H9 (cell line): ENCODE measurements at regions not wholly inside any gene's neighbourhood (a gene's known extent, or its start where the extent isn't known, plus 50 kb on each side); places are given as distances from the start of the nearest gene placed in this dataset.

Experiments used
- DNase-seq: peaks from one replicate; pipeline ENCODE4 v3.0.0-alpha.2; 2017
- H2AFZ ChIP-seq: one replicate; pipeline ENCODE4 v1.6.1; 2013; ENCODE audit warnings: mild to moderate bottlenecking, low read length, control low read depth, moderate library complexity
- H2AK5ac ChIP-seq: 2 replicates; pipeline ENCODE4 v1.6.1; 2013; ENCODE audit warnings: low read length, control low read depth, mixed read lengths; ENCODE audit not compliant: insufficient read length
- H2BK120ac ChIP-seq: one replicate; pipeline ENCODE4 v1.6.1; 2013; ENCODE audit warnings: low read depth, mild to moderate bottlenecking, low read length, control low read depth, inconsistent platforms; ENCODE audit not compliant: poor library complexity, severe bottlenecking
- H2BK12ac ChIP-seq: 2 replicates; pipeline ENCODE4 v1.6.1; 2013; ENCODE audit warnings: low read length, control low read depth, mixed read lengths, low read depth; ENCODE audit not compliant: insufficient read length
- H2BK15ac ChIP-seq: 2 replicates; pipeline ENCODE4 v1.6.1; 2013; ENCODE audit warnings: low read depth, low read length, control low read depth
- H2BK20ac ChIP-seq: one replicate; pipeline ENCODE4 v1.6.1; 2013; ENCODE audit warnings: low read depth, mild to moderate bottlenecking, low read length, control low read depth, inconsistent platforms; ENCODE audit not compliant: poor library complexity, severe bottlenecking
- H2BK5ac ChIP-seq: 2 replicates; pipeline ENCODE4 v1.6.1; 2013; ENCODE audit warnings: low read length, control low read depth, mixed read lengths; ENCODE audit not compliant: insufficient read length
- H3K14ac ChIP-seq: 2 replicates; pipeline ENCODE4 v1.6.1; 2013; ENCODE audit warnings: low read length, control low read depth; ENCODE audit not compliant: insufficient read depth
- H3K18ac ChIP-seq: 2 replicates; pipeline ENCODE4 v1.6.1; 2013; ENCODE audit warnings: low read depth, mild to moderate bottlenecking, mixed read lengths, low read length, control low read depth; ENCODE audit not compliant: insufficient read length
- H3K23ac ChIP-seq: 2 replicates; pipeline ENCODE4 v1.6.1; 2013; ENCODE audit warnings: low read length, control low read depth, mixed read lengths, low read depth; ENCODE audit not compliant: insufficient read length
- H3K23me2 ChIP-seq: 2 replicates; pipeline ENCODE4 v1.6.1; 2013; ENCODE audit warnings: low read depth, mild to moderate bottlenecking, mixed read lengths, low read length, control low read depth; ENCODE audit not compliant: insufficient read length, poor library complexity, severe bottlenecking
- H3K27ac ChIP-seq: 2 replicates; pipeline ENCODE4 v1.5.1; 2013; ENCODE audit warnings: low read length, control low read depth, mixed read lengths, low read depth; ENCODE audit not compliant: insufficient read length
- H3K27me3 ChIP-seq: 2 replicates; pipeline ENCODE4 v1.6.1; 2013; ENCODE audit warnings: low read length, control low read depth, inconsistent platforms; ENCODE audit not compliant: insufficient read depth
- H3K4ac ChIP-seq: 2 replicates; pipeline ENCODE4 v1.6.1; 2013; ENCODE audit warnings: low read depth, mild to moderate bottlenecking, control low read depth, inconsistent platforms, low read length, moderate library complexity
- H3K4me1 ChIP-seq: 2 replicates; pipeline ENCODE4 v1.6.1; 2013; ENCODE audit warnings: low read length, control low read depth, inconsistent platforms; ENCODE audit not compliant: insufficient read depth
- H3K4me2 ChIP-seq: 2 replicates; pipeline ENCODE4 v1.6.1; 2013; ENCODE audit warnings: low read length, control low read depth, mixed read lengths; ENCODE audit not compliant: insufficient read length, insufficient read depth
- H3K56ac ChIP-seq: 2 replicates; pipeline ENCODE4 v1.6.1; 2013; ENCODE audit warnings: low read depth, mild to moderate bottlenecking, mixed read lengths, low read length, control low read depth; ENCODE audit not compliant: insufficient read length
- H3K79me1 ChIP-seq: 2 replicates; pipeline ENCODE4 v1.6.1; 2013; ENCODE audit warnings: low read depth, mild to moderate bottlenecking, moderate library complexity, low read length, control low read depth, inconsistent platforms; ENCODE audit not compliant: insufficient read depth, poor library complexity, severe bottlenecking
- H3K79me2 ChIP-seq: 2 replicates; pipeline ENCODE4 v1.6.1; 2013; ENCODE audit warnings: low read length, control low read depth, inconsistent platforms; ENCODE audit not compliant: insufficient read depth
- H3K9ac ChIP-seq: 2 replicates; pipeline ENCODE4 v1.6.1; 2013; ENCODE audit warnings: low read length, control low read depth, mixed read lengths; ENCODE audit not compliant: insufficient read length; ENCODE audit errors: extremely low read depth
- H3K9me3 ChIP-seq: one replicate; pipeline ENCODE4 v1.6.1; 2013; ENCODE audit warnings: low read depth, low read length, inconsistent platforms; ENCODE audit not compliant: control insufficient read depth
- H3T11ph ChIP-seq: one replicate; pipeline ENCODE4 v1.6.1; 2013; ENCODE audit warnings: mild to moderate bottlenecking, low read length, control low read depth, inconsistent platforms
- H4K20me1 ChIP-seq: one replicate; pipeline ENCODE4 v1.6.1; 2013; ENCODE audit not compliant: control insufficient read depth, insufficient read length, insufficient read depth
- H4K5ac ChIP-seq: 2 replicates; pipeline ENCODE4 v1.6.1; 2013; ENCODE audit warnings: low read depth, mild to moderate bottlenecking, mixed read lengths, low read length, control low read depth; ENCODE audit not compliant: insufficient read length
- H4K8ac ChIP-seq: replicated peaks from 2 replicates; pipeline ENCODE4 v1.6.1; 2013; ENCODE audit warnings: low read length, control low read depth, mixed read lengths, low read depth; ENCODE audit not compliant: insufficient read length
- H4K91ac ChIP-seq: 2 replicates; pipeline ENCODE4 v1.6.1; 2013; ENCODE audit warnings: low read depth, mild to moderate bottlenecking, moderate library complexity, mixed read lengths, low read length, control low read depth; ENCODE audit not compliant: insufficient read length
- H3K27ac Mint-ChIP-seq, 3 experiments: 2 replicates in 2 of 3; 3 replicates in 1 of 3; pipeline ENCODE4 v1.8.0; 2020 to 2021; ENCODE audit warnings: mixed read lengths in 3 of 3, mild to moderate bottlenecking in 1 of 3, moderate library complexity in 1 of 3
- H3K27me3 Mint-ChIP-seq: 2 replicates; pipeline ENCODE4 v1.8.0; 2021; ENCODE audit warnings: low read depth, mild to moderate bottlenecking, moderate library complexity, mixed read lengths
- H3K36me3 Mint-ChIP-seq, 3 experiments: 2 replicates in 2 of 3; 3 replicates in 1 of 3; pipeline ENCODE4 v1.8.0; 2020 to 2021; ENCODE audit warnings: low read depth in 3 of 3, mixed read lengths in 3 of 3; ENCODE audit not compliant: insufficient read depth in 1 of 3
- H3K4me1 Mint-ChIP-seq, 2 experiments: 2 replicates each; pipeline ENCODE4 v1.8.0; 2020; ENCODE audit warnings: mixed read lengths in 2 of 2
- H3K4me3 Mint-ChIP-seq, 2 experiments: 2 replicates in 1 of 2; 3 replicates in 1 of 2; pipeline ENCODE4 v1.8.0; 2020 to 2021; ENCODE audit warnings: mild to moderate bottlenecking in 2 of 2, mixed read lengths in 2 of 2, moderate library complexity in 1 of 2
- H3K9me3 Mint-ChIP-seq, 2 experiments: 2 replicates in 1 of 2; 3 replicates in 1 of 2; pipeline ENCODE4 v1.8.0; 2020; ENCODE audit warnings: mild to moderate bottlenecking in 2 of 2, mixed read lengths in 2 of 2, moderate library complexity in 1 of 2
- WGBS: extraction: QIAGEN DNeasy Blood & Tissue Kit; methylation state at CpG from one replicate; pipeline ENCODE4 v1.1.7; 2013; ENCODE audit warnings: missing lambda C conversion rate, low lambda C conversion rate, mixed read lengths; ENCODE audit not compliant: insufficient read length; ENCODE audit errors: extremely low coverage; 5-methylcytosine and 5-hydroxymethylcytosine counted together
- TF ChIP-seq, protein P1 (sequence below): fragments of 200-600 bp; sonication (generic); conservative IDR thresholded peaks from 3 replicates; pipeline ENCODE4 v1.8.0; 2021; ENCODE audit warnings: antibody characterized with exemption, mild to moderate bottlenecking

DNA sequence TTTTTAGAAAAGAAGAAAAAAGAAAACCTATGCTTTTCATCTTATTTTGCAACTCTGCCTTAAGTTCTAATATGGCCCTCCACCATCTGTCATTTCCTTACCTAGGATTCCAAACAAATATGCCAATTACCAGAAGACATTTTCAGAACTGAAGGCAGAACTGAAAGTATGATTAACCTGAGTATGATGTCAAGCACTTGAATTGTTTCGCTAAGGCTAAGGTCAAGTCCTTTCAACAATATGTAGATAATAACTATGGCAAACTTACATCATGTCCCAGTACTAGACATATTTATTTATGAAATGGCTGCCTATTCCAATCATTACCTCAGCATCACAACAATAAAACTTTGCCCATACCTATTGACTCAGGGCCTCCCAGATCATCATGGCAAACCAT lies 91.0 kb downstream of the OR13H1 start:
- H3K27me3 Mint-ChIP-seq, result peaks cover 7% of the 10 kb centered on the region
- TF ChIP-seq, protein P1, sequence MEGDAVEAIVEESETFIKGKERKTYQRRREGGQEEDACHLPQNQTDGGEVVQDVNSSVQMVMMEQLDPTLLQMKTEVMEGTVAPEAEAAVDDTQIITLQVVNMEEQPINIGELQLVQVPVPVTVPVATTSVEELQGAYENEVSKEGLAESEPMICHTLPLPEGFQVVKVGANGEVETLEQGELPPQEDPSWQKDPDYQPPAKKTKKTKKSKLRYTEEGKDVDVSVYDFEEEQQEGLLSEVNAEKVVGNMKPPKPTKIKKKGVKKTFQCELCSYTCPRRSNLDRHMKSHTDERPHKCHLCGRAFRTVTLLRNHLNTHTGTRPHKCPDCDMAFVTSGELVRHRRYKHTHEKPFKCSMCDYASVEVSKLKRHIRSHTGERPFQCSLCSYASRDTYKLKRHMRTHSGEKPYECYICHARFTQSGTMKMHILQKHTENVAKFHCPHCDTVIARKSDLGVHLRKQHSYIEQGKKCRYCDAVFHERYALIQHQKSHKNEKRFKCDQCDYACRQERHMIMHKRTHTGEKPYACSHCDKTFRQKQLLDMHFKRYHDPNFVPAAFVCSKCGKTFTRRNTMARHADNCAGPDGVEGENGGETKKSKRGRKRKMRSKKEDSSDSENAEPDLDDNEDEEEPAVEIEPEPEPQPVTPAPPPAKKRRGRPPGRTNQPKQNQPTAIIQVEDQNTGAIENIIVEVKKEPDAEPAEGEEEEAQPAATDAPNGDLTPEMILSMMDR, result no peak
- no peak overlapping the region for H2BK12ac ChIP-seq
- no peaks in the 10 kb centered on the region for H3K27me3 ChIP-seq
- no peak overlapping the region for H3K56ac ChIP-seq
- no peaks in the 10 kb centered on the region for H3K4me1 ChIP-seq
- H3K79me1 ChIP-seq, result no peaks in the 10 kb centered on the region
- no peak overlapping the region for H2BK5ac ChIP-seq
- H3K23me2 ChIP-seq, result no peaks in the 10 kb centered on the region
- H3K27ac ChIP-seq, result no peak overlapping the region
- H3K4me3 Mint-ChIP-seq, result no peak overlapping the region
- no peak overlapping the region for H2BK20ac ChIP-seq
- no peak overlapping the region for H2BK15ac ChIP-seq
- no peak overlapping the region for H2AFZ ChIP-seq
- no peak overlapping the region for H3K4ac ChIP-seq
- H3K9me3 ChIP-seq, result no peaks in the 10 kb centered on the region
- no peak overlapping the region for H3K27ac Mint-ChIP-seq
- no peak overlapping the region for H2BK120ac ChIP-seq
- no peak for DNase-seq
- H4K91ac ChIP-seq, result no peak overlapping the region
- no peak overlapping the region for H3K23ac ChIP-seq
- no peak overlapping the region for H2AK5ac ChIP-seq
- H3K14ac ChIP-seq, result no peak overlapping the region
- H3K9ac ChIP-seq, result no peak overlapping the region
- no peak overlapping the region for H3T11ph ChIP-seq
- no peaks in the 10 kb centered on the region for H3K36me3 Mint-ChIP-seq
- H4K20me1 ChIP-seq, result no peaks in the 10 kb centered on the region
- no peaks in the 10 kb centered on the region; a peak in 2 of 5 replicates for H3K9me3 Mint-ChIP-seq
- no peaks in the 10 kb centered on the region for H3K4me1 Mint-ChIP-seq
- H3K18ac ChIP-seq, result no peak overlapping the region
- H3K79me2 ChIP-seq, result no peaks in the 10 kb centered on the region
- no peak overlapping the region for H4K8ac ChIP-seq
- no peak overlapping the region for H4K5ac ChIP-seq
- no peak overlapping the region for H3K4me2 ChIP-seq
- no CpG with 5 or more reads among the region's 1 CpG for WGBS
